PC-3 (cell line): ENCODE measurements at regions not wholly inside any gene's neighbourhood (a gene's known extent, or its start where the extent isn't known, plus 50 kb on each side); places are given as distances from the start of the nearest gene placed in this dataset.
"Not testable (repeated sequence)": the region's sequence is repeated elsewhere in the genome, so short reads cannot be mapped to it uniquely, and the experiment has no call there.

Source experiments
- ATAC-seq: fragments of 200-7000 bp; cut with Tn5 transposase; 2 replicates; pipeline ENCODE4 v1.9.1; 2020; ENCODE audit warnings: mild to moderate bottlenecking, moderate library complexity
- BruUV-seq: library from RNA; stranded (reverse); fragments of 400-500 nt; replicated peaks from 2 replicates; lab custom pipeline; 2021; lab: Mats Ljungman, UMichigan
- CTCF ChIA-PET: fragments of 300-600 bp; sonication (Branson Sonifier 250); formaldehyde crosslinking; loops from one replicate; lab custom pipeline; 2022; ENCODE audit warnings: antibody characterized with exemption; lab: Charles Lee
- POLR2A ChIA-PET: fragments of 300-600 bp; sonication (Branson Sonifier 250); formaldehyde crosslinking; loops from one replicate; lab custom pipeline; 2022; ENCODE audit warnings: antibody characterized with exemption; ENCODE audit not compliant: unreplicated experiment; lab: Charles Lee
- DNase-seq: peaks from one replicate; pipeline ENCODE4 v3.0.0-alpha.2; 2015
- H2AFZ ChIP-seq: fragments of 300-600 bp; sonication (generic); 2 replicates; pipeline ENCODE4 v1.6.0; 2016; ENCODE audit warnings: antibody characterized with exemption, low read length
- H3F3A ChIP-seq: fragments of 300-600 bp; sonication (generic); one replicate; pipeline ENCODE4 v1.6.0; 2017; ENCODE audit warnings: antibody characterized with exemption, low read length, control low read depth, mild to moderate bottlenecking; ENCODE audit not compliant: unreplicated experiment
- H3K27ac ChIP-seq: fragments of 300-600 bp; sonication (generic); 2 replicates; pipeline ENCODE4 v1.5.1; 2016; ENCODE audit warnings: mild to moderate bottlenecking, low read length
- H3K27me3 ChIP-seq: fragments of 300-600 bp; sonication (generic); 2 replicates; pipeline ENCODE4 v1.6.1; 2016; ENCODE audit warnings: low read length, mixed read lengths
- H3K36me3 ChIP-seq: fragments of 300-600 bp; sonication (generic); 2 replicates; pipeline ENCODE4 v1.6.1; 2016; ENCODE audit warnings: low read depth, mixed run types, low read length, mixed read lengths
- H3K4me1 ChIP-seq: fragments of 300-600 bp; sonication (generic); 2 replicates; pipeline ENCODE4 v1.5.1; 2016; ENCODE audit warnings: low read length; ENCODE audit not compliant: insufficient read depth
- H3K4me2 ChIP-seq: fragments of 300-600 bp; sonication (generic); 2 replicates; pipeline ENCODE4 v1.6.0; 2016; ENCODE audit warnings: low read length
- H3K4me3 ChIP-seq: fragments of 300-600 bp; sonication (generic); 2 replicates; pipeline ENCODE4 v1.5.1; 2016; ENCODE audit warnings: mild to moderate bottlenecking, low read length, mixed read lengths
- H3K79me2 ChIP-seq: fragments of 300-600 bp; sonication (generic); 2 replicates; pipeline ENCODE4 v1.6.1; 2017; ENCODE audit warnings: low read length, mixed read lengths
- H3K9ac ChIP-seq: fragments of 300-600 bp; sonication (generic); 2 replicates; pipeline ENCODE4 v1.6.0; 2016; ENCODE audit warnings: mild to moderate bottlenecking, low read length
- H3K9me2 ChIP-seq: fragments of 300-600 bp; sonication (generic); replicated peaks from 2 replicates; pipeline ENCODE4 v1.6.1; 2016; ENCODE audit warnings: mixed run types, low read length, mixed read lengths
- H3K9me3 ChIP-seq: fragments of 300-600 bp; sonication (generic); 2 replicates; pipeline ENCODE4 v1.6.1; 2016; ENCODE audit warnings: low read length, mixed read lengths
- H4K20me1 ChIP-seq: fragments of 300-600 bp; sonication (generic); 2 replicates; pipeline ENCODE4 v1.6.1; 2016; ENCODE audit warnings: low read length, mixed read lengths
- CTCF ChIP-seq: fragments of 300-600 bp; sonication (generic); conservative IDR thresholded peaks from 2 replicates; pipeline ENCODE4 v1.5.1; 2017; ENCODE audit warnings: antibody characterized with exemption, low read depth, mild to moderate bottlenecking, low read length
- EZH2 ChIP-seq: fragments of 300-600 bp; sonication (generic); IDR thresholded peaks from one replicate; pipeline ENCODE4 v1.6.1; 2017; ENCODE audit warnings: antibody characterized with exemption, mild to moderate bottlenecking, low read length; ENCODE audit not compliant: unreplicated experiment
- EZH2phosphoT487 ChIP-seq: fragments of 300-600 bp; sonication (generic); IDR thresholded peaks from 2 replicates; pipeline ENCODE4 v1.6.1; 2018; ENCODE audit warnings: mild to moderate bottlenecking, antibody characterized with exemption, low read length, borderline replicate concordance
- intact Hi-C: fragments of 100-400 bp; cut with micrococcal nuclease; formaldehyde crosslinking; loops from 2 replicates; pipeline ENCODE4 v1.9.0; 2023

- ATAC-seq (no peak), DNase-seq (no peak)
- H3K9ac ChIP-seq: no peak overlapping the region
- BruUV-seq: no TSS peak
- H4K20me1 ChIP-seq: no peaks in the 10 kb centered on the region
- H3K9me2 ChIP-seq: no peaks in the 10 kb centered on the region
- TF ChIP-seq EZH2phosphoT487 (no peak), EZH2 (no peak), CTCF (no peak)
- no peak overlapping the region for H3K27ac ChIP-seq
- no peaks in the 10 kb centered on the region for H3K36me3 ChIP-seq
- no peaks in the 10 kb centered on the region for H3K9me3 ChIP-seq
- no peaks in the 10 kb centered on the region for H3F3A ChIP-seq
- H3K4me1 ChIP-seq: no peaks in the 10 kb centered on the region
- CTCF ChIA-PET: no interaction called here
- H3K4me2 ChIP-seq: no peak overlapping the region
- POLR2A ChIA-PET: no interaction called here
- H3K4me3 ChIP-seq: no peak overlapping the region
- H2AFZ ChIP-seq: no peak overlapping the region
- intact Hi-C loops: no loop called here
- no peaks in the 10 kb centered on the region for H3K79me2 ChIP-seq
- H3K27me3 ChIP-seq: no peaks in the 10 kb centered on the region
These were observed 969.1 kb upstream of the DEFB115 start for GRCh38 chr20:30288346-30288745.

- H3K36me3 ChIP-seq, BruUV-seq, H3K27me3 ChIP-seq, H4K20me1 ChIP-seq, DNase-seq, H3F3A ChIP-seq, H3K27ac ChIP-seq, H3K9ac ChIP-seq, CTCF ChIA-PET, H3K4me2 ChIP-seq, ATAC-seq, H3K79me2 ChIP-seq, H2AFZ ChIP-seq, H3K4me3 ChIP-seq, H3K9me3 ChIP-seq, POLR2A ChIA-PET, intact Hi-C loops, H3K9me2 ChIP-seq, H3K4me1 ChIP-seq: not testable (repeated sequence)
These were observed 968.4 kb upstream of the DEFB115 start for GRCh38 chr20:30289049-30289448.

- H3K27ac ChIP-seq, H2AFZ ChIP-seq, H4K20me1 ChIP-seq, H3F3A ChIP-seq, CTCF ChIA-PET, H3K36me3 ChIP-seq, H3K9me3 ChIP-seq, POLR2A ChIA-PET, H3K4me2 ChIP-seq, H3K79me2 ChIP-seq, H3K9me2 ChIP-seq, DNase-seq, intact Hi-C loops, H3K4me1 ChIP-seq, H3K4me3 ChIP-seq, BruUV-seq, ATAC-seq, H3K27me3 ChIP-seq, H3K9ac ChIP-seq: not testable (repeated sequence)
These were observed 967.7 kb upstream of the DEFB115 start for GRCh38 chr20:30289711-30290141.

- H3K9me2 ChIP-seq, H3K9ac ChIP-seq, H2AFZ ChIP-seq, H3K4me2 ChIP-seq, H3K4me1 ChIP-seq, CTCF ChIA-PET, DNase-seq, H3K27me3 ChIP-seq, H3K9me3 ChIP-seq, H3K4me3 ChIP-seq, H3K79me2 ChIP-seq, H3K36me3 ChIP-seq, BruUV-seq, POLR2A ChIA-PET, H4K20me1 ChIP-seq, H3K27ac ChIP-seq, H3F3A ChIP-seq, intact Hi-C loops, ATAC-seq: not testable (repeated sequence)
These were observed 967.0 kb upstream of the DEFB115 start for GRCh38 chr20:30290361-30291063.

- H3K4me1 ChIP-seq, ATAC-seq, DNase-seq, H3F3A ChIP-seq, H3K36me3 ChIP-seq, BruUV-seq, H3K27ac ChIP-seq, H3K27me3 ChIP-seq, H2AFZ ChIP-seq, H3K9me3 ChIP-seq, POLR2A ChIA-PET, intact Hi-C loops, H4K20me1 ChIP-seq, H3K4me2 ChIP-seq, H3K9ac ChIP-seq, CTCF ChIA-PET, H3K4me3 ChIP-seq, H3K79me2 ChIP-seq, H3K9me2 ChIP-seq: not testable (repeated sequence)
These were observed 966.4 kb upstream of the DEFB115 start for GRCh38 chr20:30291064-30291379.

- POLR2A ChIA-PET, intact Hi-C loops: not testable (repeated sequence)
These were observed 965.8 kb upstream of the DEFB115 start for GRCh38 chr20:30291686-30292085.

More at GRCh38 chr20:30291686-30292085, 965.8 kb upstream of the DEFB115 start:
- CTCF ChIA-PET, H4K20me1 ChIP-seq, H3K27ac ChIP-seq, H3K4me2 ChIP-seq, BruUV-seq, H3F3A ChIP-seq, H3K9me2 ChIP-seq, H2AFZ ChIP-seq, H3K79me2 ChIP-seq, H3K36me3 ChIP-seq, H3K4me3 ChIP-seq, H3K27me3 ChIP-seq, DNase-seq, ATAC-seq, H3K4me1 ChIP-seq, H3K9ac ChIP-seq, H3K9me3 ChIP-seq: not testable (repeated sequence)
